MM.1S (cell line): ENCODE measurements at regions not wholly inside any gene's neighbourhood (a gene's known extent, or its start where the extent isn't known, plus 50 kb on each side); places are given as distances from the start of the nearest gene placed in this dataset.

Experiments used
- DNase-seq: peaks from one replicate; pipeline ENCODE4 v3.0.0-alpha.2; 2015
- H2AFZ ChIP-seq: fragments of 300-600 bp; sonication (generic); 2 replicates; pipeline ENCODE4 v1.6.0; 2016; ENCODE audit warnings: antibody characterized with exemption, low read length
- H3F3A ChIP-seq: fragments of 300-600 bp; sonication (generic); 2 replicates; pipeline ENCODE4 v1.6.1; 2016; ENCODE audit warnings: mild to moderate bottlenecking, antibody characterized with exemption, low read length, moderate library complexity, mixed read lengths; ENCODE audit not compliant: insufficient read depth
- H3K27ac ChIP-seq: fragments of 300-600 bp; sonication (generic); 2 replicates; pipeline ENCODE4 v1.5.1; 2016; ENCODE audit warnings: mild to moderate bottlenecking, low read length
- H3K27me3 ChIP-seq: fragments of 300-600 bp; sonication (generic); replicated peaks from 2 replicates; pipeline ENCODE4 v1.6.0; 2016; ENCODE audit warnings: low read length; ENCODE audit not compliant: insufficient read depth
- H3K36me3 ChIP-seq: fragments of 300-600 bp; sonication (generic); replicated peaks from 2 replicates; pipeline ENCODE4 v1.6.1; 2016; ENCODE audit warnings: mild to moderate bottlenecking, low read length, mixed read lengths; ENCODE audit not compliant: insufficient read depth
- H3K4me1 ChIP-seq: fragments of 300-600 bp; sonication (generic); 2 replicates; pipeline ENCODE4 v1.6.1; 2016; ENCODE audit warnings: low read length, mixed read lengths
- H3K4me2 ChIP-seq: fragments of 300-600 bp; sonication (generic); 2 replicates; pipeline ENCODE4 v1.6.0; 2016; ENCODE audit warnings: low read depth, low read length
- H3K4me3 ChIP-seq: fragments of 300-600 bp; sonication (generic); 2 replicates; pipeline ENCODE4 v1.5.1; 2016; ENCODE audit warnings: low read length, mixed read lengths
- H3K79me2 ChIP-seq: fragments of 300-600 bp; sonication (generic); 2 replicates; pipeline ENCODE4 v1.6.1; 2016; ENCODE audit warnings: mixed run types, low read length, mixed read lengths
- H3K9ac ChIP-seq: fragments of 300-600 bp; sonication (generic); 2 replicates; pipeline ENCODE4 v1.6.1; 2016; ENCODE audit warnings: low read length, mixed read lengths
- H3K9me2 ChIP-seq: fragments of 300-600 bp; sonication (generic); replicated peaks from 2 replicates; pipeline ENCODE4 v1.6.1; 2016; ENCODE audit warnings: mild to moderate bottlenecking, low read length, mixed read lengths; ENCODE audit not compliant: insufficient read depth
- H3K9me3 ChIP-seq: fragments of 300-600 bp; sonication (generic); replicated peaks from 2 replicates; pipeline ENCODE4 v1.6.1; 2016; ENCODE audit warnings: mild to moderate bottlenecking, low read length, mixed read lengths; ENCODE audit not compliant: insufficient read depth
- H4K20me1 ChIP-seq: fragments of 300-600 bp; sonication (generic); 2 replicates; pipeline ENCODE4 v1.6.1; 2016; ENCODE audit warnings: mild to moderate bottlenecking, low read length, moderate library complexity, mixed read lengths; ENCODE audit not compliant: insufficient read depth
- EZH2 ChIP-seq: fragments of 300-600 bp; sonication (generic); optimal IDR thresholded peaks from 2 replicates; pipeline ENCODE3; 2017; ENCODE audit warnings: low read depth, mild to moderate bottlenecking, antibody characterized with exemption, low read length, mixed read lengths
- EZH2phosphoT487 ChIP-seq: fragments of 300-600 bp; sonication (generic); IDR thresholded peaks from 2 replicates; pipeline ENCODE4 v1.6.1; 2018; ENCODE audit warnings: antibody characterized with exemption, low read length
- TF ChIP-seq, protein P1 (sequence below): fragments of 300-600 bp; sonication (generic); IDR thresholded peaks from 2 replicates; pipeline ENCODE4 v1.5.1; 2016; ENCODE audit warnings: antibody characterized with exemption, low read length, mixed read lengths

DNA sequence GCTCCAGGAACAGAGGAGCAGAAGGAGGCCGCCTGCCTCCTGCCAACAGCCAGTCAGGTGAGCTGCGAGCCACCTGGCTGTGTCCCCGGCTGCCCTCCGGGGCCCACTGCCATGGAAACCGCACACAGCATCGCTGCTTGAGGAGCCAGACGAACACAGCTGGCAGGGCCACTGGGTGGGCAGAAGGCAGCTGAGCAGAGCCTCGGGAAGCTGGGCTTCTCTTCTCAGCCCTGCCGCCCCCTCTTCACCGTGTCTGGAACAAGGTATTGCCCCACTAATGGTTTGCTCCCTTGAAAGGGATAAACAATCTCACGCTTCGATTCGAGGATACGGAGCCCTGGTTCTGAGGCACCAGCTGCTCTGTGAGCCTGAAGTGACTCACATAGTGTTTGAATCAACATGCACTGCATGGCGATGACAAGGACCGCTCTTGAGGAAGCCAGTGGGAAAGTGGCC, 63.7 kb upstream of the RUFY1 start:
- no peak overlapping the region for H3K4me3 ChIP-seq
- H3K9ac ChIP-seq = no peak overlapping the region
- DNase-seq = no peak
- peaks cover 59% of the 10 kb centered on the region for H3K27me3 ChIP-seq
- no peaks in the 10 kb centered on the region for H4K20me1 ChIP-seq
- H2AFZ ChIP-seq = no peak overlapping the region
- H3K9me2 ChIP-seq = no peaks in the 10 kb centered on the region
- no peaks in the 10 kb centered on the region for H3K36me3 ChIP-seq
- no peak for TF ChIP-seq EZH2
- TF ChIP-seq EZH2phosphoT487 = no peak
- TF ChIP-seq, protein P1, sequence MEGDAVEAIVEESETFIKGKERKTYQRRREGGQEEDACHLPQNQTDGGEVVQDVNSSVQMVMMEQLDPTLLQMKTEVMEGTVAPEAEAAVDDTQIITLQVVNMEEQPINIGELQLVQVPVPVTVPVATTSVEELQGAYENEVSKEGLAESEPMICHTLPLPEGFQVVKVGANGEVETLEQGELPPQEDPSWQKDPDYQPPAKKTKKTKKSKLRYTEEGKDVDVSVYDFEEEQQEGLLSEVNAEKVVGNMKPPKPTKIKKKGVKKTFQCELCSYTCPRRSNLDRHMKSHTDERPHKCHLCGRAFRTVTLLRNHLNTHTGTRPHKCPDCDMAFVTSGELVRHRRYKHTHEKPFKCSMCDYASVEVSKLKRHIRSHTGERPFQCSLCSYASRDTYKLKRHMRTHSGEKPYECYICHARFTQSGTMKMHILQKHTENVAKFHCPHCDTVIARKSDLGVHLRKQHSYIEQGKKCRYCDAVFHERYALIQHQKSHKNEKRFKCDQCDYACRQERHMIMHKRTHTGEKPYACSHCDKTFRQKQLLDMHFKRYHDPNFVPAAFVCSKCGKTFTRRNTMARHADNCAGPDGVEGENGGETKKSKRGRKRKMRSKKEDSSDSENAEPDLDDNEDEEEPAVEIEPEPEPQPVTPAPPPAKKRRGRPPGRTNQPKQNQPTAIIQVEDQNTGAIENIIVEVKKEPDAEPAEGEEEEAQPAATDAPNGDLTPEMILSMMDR = no peak
- H3F3A ChIP-seq = no peaks in the 10 kb centered on the region
- no peaks in the 10 kb centered on the region for H3K9me3 ChIP-seq
- no peak overlapping the region for H3K4me2 ChIP-seq
- no peaks in the 10 kb centered on the region for H3K4me1 ChIP-seq
- no peaks in the 10 kb centered on the region for H3K79me2 ChIP-seq
- H3K27ac ChIP-seq = no peak overlapping the region

DNA sequence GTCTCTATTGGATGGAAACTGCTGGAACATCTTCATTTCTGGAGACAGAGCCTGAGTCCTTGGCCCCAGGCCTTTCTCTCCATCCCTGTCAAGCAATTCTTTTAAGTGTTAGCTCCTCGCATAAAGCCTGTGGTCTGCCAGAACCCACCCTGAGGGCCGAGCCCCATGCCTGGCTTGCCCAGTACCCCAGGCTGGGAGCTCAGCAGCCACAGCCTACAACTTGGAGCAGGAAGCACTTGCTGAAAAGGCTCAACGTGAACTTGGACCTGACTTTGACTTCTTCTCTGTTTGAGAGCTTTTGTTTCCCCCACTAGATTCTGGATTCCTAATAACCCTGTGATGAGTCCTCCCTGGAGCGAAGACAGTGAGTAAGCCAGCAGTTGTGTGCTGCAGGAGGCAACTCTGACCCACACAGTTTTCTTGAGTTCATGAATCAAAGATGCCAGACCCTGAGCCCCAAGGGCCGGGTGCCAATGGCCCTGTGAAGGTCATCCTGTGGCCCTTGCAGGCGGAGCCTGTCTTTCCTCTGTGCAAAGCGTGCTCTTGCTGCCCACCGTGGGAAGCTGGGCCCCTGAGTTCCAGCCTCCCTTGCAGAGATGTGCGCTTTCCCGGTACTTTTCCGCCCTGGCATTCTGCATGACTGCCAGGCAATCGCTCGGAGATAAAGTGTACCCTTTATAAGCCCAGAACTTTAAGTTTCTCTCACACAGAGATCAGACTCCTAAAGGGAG, 64.3 kb upstream of the RUFY1 start:
- H3K79me2 ChIP-seq = no peaks in the 10 kb centered on the region
- no peak overlapping the region for H3K4me2 ChIP-seq
- no peak overlapping the region for H3K9ac ChIP-seq
- H3K9me3 ChIP-seq = no peaks in the 10 kb centered on the region
- no peak overlapping the region for H2AFZ ChIP-seq
- DNase-seq = no peak
- H3K4me1 ChIP-seq = no peaks in the 10 kb centered on the region
- H3K27ac ChIP-seq = no peak overlapping the region
- no peaks in the 10 kb centered on the region for H3K9me2 ChIP-seq
- H3K4me3 ChIP-seq = no peak overlapping the region
- no peaks in the 10 kb centered on the region for H3F3A ChIP-seq
- H3K36me3 ChIP-seq = no peaks in the 10 kb centered on the region
- TF ChIP-seq, protein P1 = no peak
- no peak for TF ChIP-seq EZH2phosphoT487
- no peak for TF ChIP-seq EZH2
- H4K20me1 ChIP-seq = no peaks in the 10 kb centered on the region
- H3K27me3 ChIP-seq = peaks cover 57% of the 10 kb centered on the region

DNA sequence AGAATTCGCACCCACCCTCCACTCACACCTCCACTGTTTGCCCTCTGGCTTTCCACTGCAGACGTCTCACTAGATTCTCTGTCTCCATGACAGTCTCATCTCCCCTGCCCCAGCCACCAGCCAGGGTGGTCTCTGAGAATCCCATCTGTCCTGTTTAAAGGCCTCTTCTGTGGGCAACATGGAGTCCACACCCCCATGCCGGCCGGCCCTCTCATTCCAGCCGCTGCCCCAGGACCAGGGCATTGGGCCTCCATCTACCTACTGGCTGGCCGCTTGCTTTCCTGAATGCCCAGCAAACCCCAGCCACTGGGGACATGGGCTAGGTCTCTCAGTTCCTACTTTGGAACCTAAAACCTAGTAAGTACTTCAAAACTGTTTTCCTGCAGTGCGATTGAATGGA, 65.6 kb upstream of the RUFY1 start:
- H3K9me3 ChIP-seq = no peaks in the 10 kb centered on the region
- H4K20me1 ChIP-seq = no peaks in the 10 kb centered on the region
- H3F3A ChIP-seq = no peaks in the 10 kb centered on the region
- H3K9me2 ChIP-seq = no peaks in the 10 kb centered on the region
- H3K79me2 ChIP-seq = no peaks in the 10 kb centered on the region
- H3K4me3 ChIP-seq = no peak overlapping the region
- no peak overlapping the region for H3K4me2 ChIP-seq
- H3K4me1 ChIP-seq = no peaks in the 10 kb centered on the region
- DNase-seq = no peak
- peaks cover 53% of the 10 kb centered on the region for H3K27me3 ChIP-seq
- TF ChIP-seq EZH2 (no peak), EZH2phosphoT487 (no peak)
- TF ChIP-seq, protein P1 = no peak
- no peaks in the 10 kb centered on the region for H3K36me3 ChIP-seq
- H2AFZ ChIP-seq = no peak overlapping the region
- H3K27ac ChIP-seq = no peak overlapping the region
- H3K9ac ChIP-seq = no peak overlapping the region
